CD14-positive monocyte (primary cell): ENCODE measurements at regions not wholly inside any gene's neighbourhood (a gene's known extent, or its start where the extent isn't known, plus 50 kb on each side); places are given as distances from the start of the nearest gene placed in this dataset.

ENCODE experiments used
- DNase-seq, 3 donors: peaks; one replicate each; pipeline ENCODE4 v3.0.0-alpha.2; 2011 to 2022
- H2AFZ ChIP-seq: 2 replicates; pipeline ENCODE4 v1.6.0; 2012; ENCODE audit warnings: mild to moderate bottlenecking, low read depth, low read length, inconsistent platforms; ENCODE audit not compliant: insufficient read depth, poor library complexity, severe bottlenecking
- H3K27ac ChIP-seq, 2 donors: 1 replicate in 1 of 2; 2 replicates in 1 of 2; pipeline ENCODE4 v1.5.1; 2012 to 2013; ENCODE audit warnings: low read length in 2 of 2, control low read depth in 1 of 2, inconsistent platforms in 1 of 2, low read depth in 1 of 2, mild to moderate bottlenecking in 1 of 2
- H3K27me3 ChIP-seq, 2 donors: one replicate each; pipeline versions ENCODE4 v1.6.0 to v1.6.1; 2011 to 2013; ENCODE audit warnings: low read length in 2 of 2; ENCODE audit not compliant: control insufficient read depth in 2 of 2, insufficient read depth in 2 of 2
- H3K36me3 ChIP-seq, 2 donors: replicated peaks in 1 of 2; 1 replicate in 1 of 2; 2 replicates in 1 of 2; pipeline versions ENCODE4 v1.5.1 to v1.6.1; 2012 to 2013; ENCODE audit warnings: low read length in 2 of 2, control low read depth in 1 of 2, inconsistent platforms in 1 of 2, mild to moderate bottlenecking in 1 of 2; ENCODE audit not compliant: insufficient read depth in 2 of 2, control insufficient read depth in 1 of 2
- H3K4me1 ChIP-seq, 2 donors: 1 replicate in 1 of 2; 2 replicates in 1 of 2; pipeline versions ENCODE4 v1.5.1 to v1.6.1; 2012 to 2013; ENCODE audit warnings: low read length in 2 of 2, control low read depth in 1 of 2, inconsistent platforms in 1 of 2, mild to moderate bottlenecking in 1 of 2, moderate library complexity in 1 of 2; ENCODE audit not compliant: insufficient read depth in 2 of 2, control insufficient read depth in 1 of 2
- H3K4me2 ChIP-seq: replicated peaks from 2 replicates; pipeline ENCODE3; 2012; ENCODE audit warnings: low read length, moderate library complexity, mild to moderate bottlenecking; ENCODE audit not compliant: poor library complexity, severe bottlenecking; ENCODE audit errors: extremely low read depth
- H3K4me3 ChIP-seq, 3 experiments: fragments of 200-600 bp in 1 of 3; sonication (generic) in 1 of 3; replicated peaks in 1 of 3; 1 replicate in 2 of 3; 2 replicates in 1 of 3; pipeline ENCODE4 v1.5.1; 2011 to 2013; ENCODE audit warnings: low read length in 3 of 3, mild to moderate bottlenecking in 3 of 3, control low read depth in 2 of 3, low read depth in 2 of 3, inconsistent platforms in 1 of 3, moderate library complexity in 1 of 3
- H3K79me2 ChIP-seq: 2 replicates; pipeline ENCODE4 v1.6.0; 2012; ENCODE audit warnings: mild to moderate bottlenecking, control low read depth, inconsistent platforms, low read length, moderate library complexity; ENCODE audit not compliant: insufficient read depth
- H3K9ac ChIP-seq: 2 replicates; pipeline ENCODE4 v1.6.0; 2017; ENCODE audit warnings: low read length, mild to moderate bottlenecking; ENCODE audit not compliant: insufficient read depth, poor library complexity, severe bottlenecking
- H3K9me3 ChIP-seq, 2 donors: replicated peaks in 1 of 2; 1 replicate in 1 of 2; 2 replicates in 1 of 2; pipeline versions ENCODE4 v1.5.1 to v1.6.1; 2012 to 2013; ENCODE audit warnings: low read length in 2 of 2, control low read depth in 1 of 2; ENCODE audit not compliant: control insufficient read depth in 1 of 2, insufficient read depth in 1 of 2
- H4K20me1 ChIP-seq: 2 replicates; pipeline ENCODE4 v1.6.0; 2012; ENCODE audit warnings: mild to moderate bottlenecking, low read length, control low read depth, moderate library complexity; ENCODE audit not compliant: insufficient read depth
- H3K27ac Mint-ChIP-seq, 7 donors: one replicate each; pipeline ENCODE4 v1.8.0; 2020; ENCODE audit warnings: mild to moderate bottlenecking in 7 of 7, mixed read lengths in 7 of 7, moderate library complexity in 6 of 7, inconsistent platforms in 2 of 7
- H3K27me3 Mint-ChIP-seq, 3 donors: one replicate each; pipeline ENCODE4 v1.8.0; 2021 to 2022; ENCODE audit warnings: low read depth in 3 of 3, mild to moderate bottlenecking in 3 of 3, mixed read lengths in 3 of 3, moderate library complexity in 3 of 3, inconsistent platforms in 1 of 3
- H3K36me3 Mint-ChIP-seq, 2 donors: one replicate each; pipeline ENCODE4 v1.8.0; 2020; ENCODE audit warnings: mixed read lengths in 2 of 2, inconsistent platforms in 1 of 2, mild to moderate bottlenecking in 1 of 2
- H3K4me1 Mint-ChIP-seq: one replicate; pipeline ENCODE4 v1.8.0; 2020; ENCODE audit warnings: mild to moderate bottlenecking, mixed read lengths
- H3K4me3 Mint-ChIP-seq, 2 donors: one replicate each; pipeline ENCODE4 v1.8.0; 2020; ENCODE audit warnings: mild to moderate bottlenecking in 2 of 2, mixed read lengths in 2 of 2, moderate library complexity in 1 of 2
- H3K9me3 Mint-ChIP-seq, 7 donors: one replicate each; pipeline ENCODE4 v1.8.0; 2020 to 2022; ENCODE audit warnings: mixed read lengths in 7 of 7, mild to moderate bottlenecking in 6 of 7, moderate library complexity in 6 of 7, inconsistent platforms in 2 of 7
- WGBS: methylation state at CpG from one replicate; pipeline ENCODE4 v1.1.5; 2013; ENCODE audit warnings: missing lambda C conversion rate; ENCODE audit not compliant: insufficient coverage; 5-methylcytosine and 5-hydroxymethylcytosine counted together
- intact Hi-C, 2 donors: fragments of 100-400 bp; cut with micrococcal nuclease; formaldehyde crosslinking; loops; one replicate each; pipeline versions ENCODE4 v1.15.0 to v1.15.1; 2023
- TF ChIP-seq, protein P1 (sequence below): fragments of 200-600 bp; IDR thresholded peaks from one replicate; pipeline ENCODE4 v1.8.0; 2022; ENCODE audit warnings: antibody characterized with exemption, mild to moderate bottlenecking

DNA sequence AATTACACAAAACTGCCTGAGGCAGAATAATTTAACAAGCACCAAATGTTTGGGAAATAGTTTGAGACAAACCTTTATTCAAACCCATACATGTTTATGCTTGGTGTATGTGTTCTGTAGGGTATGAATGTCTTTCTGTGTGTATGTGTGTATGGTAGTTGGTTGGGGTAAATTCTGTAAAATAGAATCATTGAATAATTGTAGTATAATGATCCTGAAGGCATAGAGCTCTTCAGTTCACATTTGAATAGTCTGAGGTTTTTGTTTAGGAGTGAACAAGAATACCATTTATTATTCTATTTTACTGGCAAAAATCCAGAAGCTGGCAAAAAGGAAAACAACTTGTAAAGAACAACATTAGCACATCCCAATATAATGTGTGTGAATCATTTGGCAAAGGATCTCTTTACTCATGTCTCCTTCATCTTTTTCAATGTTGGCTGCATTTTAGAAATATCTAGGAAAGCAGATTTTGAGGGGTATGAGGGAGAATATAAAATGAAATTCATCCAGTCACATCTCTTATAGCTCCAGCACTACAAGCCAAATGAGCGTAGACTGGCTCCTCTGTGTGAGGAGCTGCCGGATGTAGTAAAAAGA is 70.4 kb upstream of the XIST start:
- H3K36me3 Mint-ChIP-seq, result no peaks in the 10 kb centered on the region
- TF ChIP-seq, protein P1, sequence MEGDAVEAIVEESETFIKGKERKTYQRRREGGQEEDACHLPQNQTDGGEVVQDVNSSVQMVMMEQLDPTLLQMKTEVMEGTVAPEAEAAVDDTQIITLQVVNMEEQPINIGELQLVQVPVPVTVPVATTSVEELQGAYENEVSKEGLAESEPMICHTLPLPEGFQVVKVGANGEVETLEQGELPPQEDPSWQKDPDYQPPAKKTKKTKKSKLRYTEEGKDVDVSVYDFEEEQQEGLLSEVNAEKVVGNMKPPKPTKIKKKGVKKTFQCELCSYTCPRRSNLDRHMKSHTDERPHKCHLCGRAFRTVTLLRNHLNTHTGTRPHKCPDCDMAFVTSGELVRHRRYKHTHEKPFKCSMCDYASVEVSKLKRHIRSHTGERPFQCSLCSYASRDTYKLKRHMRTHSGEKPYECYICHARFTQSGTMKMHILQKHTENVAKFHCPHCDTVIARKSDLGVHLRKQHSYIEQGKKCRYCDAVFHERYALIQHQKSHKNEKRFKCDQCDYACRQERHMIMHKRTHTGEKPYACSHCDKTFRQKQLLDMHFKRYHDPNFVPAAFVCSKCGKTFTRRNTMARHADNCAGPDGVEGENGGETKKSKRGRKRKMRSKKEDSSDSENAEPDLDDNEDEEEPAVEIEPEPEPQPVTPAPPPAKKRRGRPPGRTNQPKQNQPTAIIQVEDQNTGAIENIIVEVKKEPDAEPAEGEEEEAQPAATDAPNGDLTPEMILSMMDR, result no peak
- Histone ChIP-seq H3K4me1 (no peaks in the 10 kb centered on the region), H3K27ac (no peak overlapping the region), H4K20me1 (no peaks in the 10 kb centered on the region), H3K79me2 (no peaks in the 10 kb centered on the region), H3K27me3 (peaks cover 0 to 7% of the 10 kb centered on the region in 2 donors), H3K4me2 (no peak overlapping the region), H3K9ac (no peak overlapping the region), H3K36me3 (no peaks in the 10 kb centered on the region), H3K4me3 (no peak overlapping the region), H3K9me3 (no peaks in the 10 kb centered on the region), H2AFZ (no peak overlapping the region)
- H3K9me3 Mint-ChIP-seq, result peaks cover 0 to 6% (median 0%) of the 10 kb centered on the region in 7 donors
- H3K4me1 Mint-ChIP-seq, result no peaks in the 10 kb centered on the region
- peaks cover 0 to 23% (median 0%) of the 10 kb centered on the region in 3 donors for H3K27me3 Mint-ChIP-seq
- intact Hi-C loops, result no loop called here
- H3K27ac Mint-ChIP-seq, result no peak overlapping the region
- WGBS, result no CpG with 5 or more reads among the region's 2 CpGs
- no peak for DNase-seq
- H3K4me3 Mint-ChIP-seq, result no peak overlapping the region

DNA sequence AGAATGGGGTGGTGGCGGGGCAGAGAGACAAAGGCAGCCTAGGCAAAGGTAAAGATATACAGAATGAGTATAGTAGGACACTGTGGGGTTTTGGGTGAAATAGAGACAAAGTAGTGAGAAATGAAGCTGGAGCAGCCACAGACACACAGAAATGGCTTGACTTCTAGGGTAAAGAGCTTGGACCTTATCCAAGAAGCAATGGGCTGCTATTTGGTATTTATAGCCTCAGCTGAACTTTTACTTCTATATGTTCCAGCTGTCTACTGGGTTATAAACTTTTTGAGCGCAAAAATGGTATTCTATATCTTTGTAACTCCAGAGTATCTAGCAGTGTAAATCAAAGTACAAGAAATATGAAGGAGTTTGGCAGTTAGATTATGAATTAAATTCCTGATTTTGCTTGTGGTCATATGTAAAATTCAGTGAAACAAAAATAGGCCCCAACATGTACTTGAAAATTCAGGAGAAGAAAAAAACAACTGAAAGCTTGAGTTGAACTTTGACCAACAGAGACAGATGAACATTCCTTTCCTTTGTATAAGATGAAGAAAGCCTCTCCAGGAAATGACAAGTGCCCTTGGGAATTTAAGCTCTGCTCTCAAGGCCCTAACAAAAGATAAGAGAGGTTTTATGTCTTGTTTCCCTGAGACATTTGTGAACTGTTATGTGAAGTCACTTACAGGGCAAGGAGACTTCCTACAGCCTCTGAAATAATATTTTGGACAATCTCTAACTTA is 64.6 kb upstream of the XIST start:
- Histone ChIP-seq H3K4me1 (no peaks in the 10 kb centered on the region), H2AFZ (no peak overlapping the region), H3K4me2 (no peak overlapping the region), H3K27ac (no peak overlapping the region), H4K20me1 (no peaks in the 10 kb centered on the region), H3K9me3 (no peaks in the 10 kb centered on the region), H3K4me3 (no peak overlapping the region), H3K27me3 (peaks cover 0 to 10% of the 10 kb centered on the region in 2 donors), H3K9ac (no peak overlapping the region), H3K79me2 (no peaks in the 10 kb centered on the region), H3K36me3 (no peaks in the 10 kb centered on the region)
- no CpG with 5 or more reads among the region's 2 CpGs for WGBS
- no peak for DNase-seq
- Mint-ChIP-seq H3K27ac (no peak overlapping the region), H3K27me3 (peaks cover 0 to 18% (median 0%) of the 10 kb centered on the region in 3 donors), H3K36me3 (no peaks in the 10 kb centered on the region), H3K4me3 (no peak overlapping the region), H3K9me3 (peaks cover 0 to 2% (median 0%) of the 10 kb centered on the region in 7 donors), H3K4me1 (no peaks in the 10 kb centered on the region)
- intact Hi-C loops, result no loop called here
- TF ChIP-seq, protein P1, result no peak
